ENCODE measurements at regions not wholly inside any gene's neighbourhood (a gene's known extent, or its start where the extent isn't known, plus 50 kb on each side); places are given as distances from the start of the nearest gene placed in this dataset.

- WGBS, 2 donors, result 88 to 91% methylated on average over 1 of the region's 1 CpG
- Histone ChIP-seq H3K4me3 (no peak overlapping the region), H3K27ac (no peak overlapping the region), H3K27me3 (no peaks in the 10 kb centered on the region), H3K9me3 (peaks cover 0 to 6% (median 0%) of the 10 kb centered on the region in 4 donors), H3K36me3 (no peaks in the 10 kb centered on the region), H3K4me1 (no peaks in the 10 kb centered on the region)
- TF ChIP-seq CTCF (IDR thresholded peaks at IDR 0.05) (no peak), EP300 (IDR thresholded peaks at IDR 0.05) (no peak), POLR2A (IDR thresholded peaks at IDR 0.05) (no peak)
- no peak for DNase-seq (ENCODE audit: low spot score in 2 of 2)
Observed at GRCh38 chr1:224492015-224492414, 57.4 kb upstream of the WDR26 start.

- TF ChIP-seq POLR2A (IDR thresholded peaks at IDR 0.05) (no peak), CTCF (IDR thresholded peaks at IDR 0.05) (no peak), EP300 (IDR thresholded peaks at IDR 0.05) (no peak)
- Histone ChIP-seq H3K27ac (no peak overlapping the region), H3K27me3 (no peaks in the 10 kb centered on the region), H3K36me3 (no peaks in the 10 kb centered on the region), H3K4me3 (no peak overlapping the region), H3K4me1 (peaks cover 0 to 2% (median under 1%) of the 10 kb centered on the region in 4 donors), H3K9me3 (peaks cover 0 to 6% (median 0%) of the 10 kb centered on the region in 4 donors)
- 90 to 93% methylated on average over 2 of the region's 2 CpGs for WGBS, 2 donors
- no peak for DNase-seq (ENCODE audit: low spot score in 2 of 2)
Observed at GRCh38 chr1:224492632-224493031, 58.0 kb upstream of the WDR26 start.

- WGBS, 2 donors, result 48 to 53% methylated on average over 4 of the region's 4 CpGs
- no peak overlapping the region for H3K4me3 ChIP-seq
Observed at GRCh38 chr1:224493269-224493668, 58.7 kb upstream of the WDR26 start.

GRCh38 chr1:224494343-224494742 lies 59.7 kb upstream of the WDR26 start:
- Histone ChIP-seq H3K9me3 (peaks cover 0 to 6% (median 0%) of the 10 kb centered on the region in 4 donors), H3K4me3 (no peak overlapping the region), H3K27me3 (no peaks in the 10 kb centered on the region), H3K27ac (no peak overlapping the region), H3K4me1 (peaks cover 0 to 18% (median 14%) of the 10 kb centered on the region in 4 donors), H3K36me3 (no peaks in the 10 kb centered on the region)
- TF ChIP-seq CTCF (IDR thresholded peaks at IDR 0.05), result no peak
- no peak for TF ChIP-seq POLR2A (IDR thresholded peaks at IDR 0.05)
- no peak for TF ChIP-seq EP300 (IDR thresholded peaks at IDR 0.05)
- WGBS, 2 donors, result 94 to 95% methylated on average over 2 of the region's 2 CpGs
- no peak for DNase-seq (ENCODE audit: low spot score in 2 of 2)

More at GRCh38 chr1:224493269-224493668, 58.7 kb upstream of the WDR26 start:
- no peak overlapping the region for H3K27ac ChIP-seq
- peaks cover 0 to 8% (median 6%) of the 10 kb centered on the region in 4 donors for H3K4me1 ChIP-seq
- DNase-seq (ENCODE audit: low spot score in 2 of 2), result no peak
- peaks cover 0 to 6% (median 0%) of the 10 kb centered on the region in 4 donors for H3K9me3 ChIP-seq
- no peaks in the 10 kb centered on the region for H3K27me3 ChIP-seq
- no peaks in the 10 kb centered on the region for H3K36me3 ChIP-seq
- no peak for TF ChIP-seq EP300 (IDR thresholded peaks at IDR 0.05)
- TF ChIP-seq POLR2A (IDR thresholded peaks at IDR 0.05), result no peak
- no peak for TF ChIP-seq CTCF (IDR thresholded peaks at IDR 0.05)

- 60 to 68% methylated on average over 5 of the region's 5 CpGs for WGBS, 2 donors
- H3K4me1 ChIP-seq, result peaks cover 0 to 20% (median 14%) of the 10 kb centered on the region in 4 donors
- TF ChIP-seq POLR2A (IDR thresholded peaks at IDR 0.05) (no peak), EP300 (IDR thresholded peaks at IDR 0.05) (no peak), CTCF (IDR thresholded peaks at IDR 0.05) (no peak)
- H3K27ac ChIP-seq, result no peak overlapping the region
- no peaks in the 10 kb centered on the region for H3K36me3 ChIP-seq
- no peak overlapping the region for H3K4me3 ChIP-seq
- DNase-seq (ENCODE audit: low spot score in 2 of 2), result no peak
- peaks cover 0 to 6% (median 0%) of the 10 kb centered on the region in 4 donors for H3K9me3 ChIP-seq
- H3K27me3 ChIP-seq, result no peaks in the 10 kb centered on the region
Observed at GRCh38 chr1:224495866-224496265, 61.3 kb upstream of the WDR26 start.

Measured in tibial nerve (tissue), 4 donors.